WTC11 (cell line): ENCODE measurements at regions not wholly inside any gene's neighbourhood (a gene's known extent, or its start where the extent isn't known, plus 50 kb on each side); places are given as distances from the start of the nearest gene placed in this dataset.

ENCODE experiments used
- ATAC-seq: fragments of 200-7000 bp; cut with Tn5 transposase; 2 replicates; pipeline ENCODE4 v1.10.0; 2021; ENCODE audit warnings: mild to moderate bottlenecking, moderate library complexity
- CTCF ChIA-PET: fragments of 300-600 bp; sonication (Branson Sonifier 250); formaldehyde crosslinking; loops from one replicate; lab custom pipeline; 2021; ENCODE audit warnings: antibody characterized with exemption; lab: Charles Lee
- POLR2A ChIA-PET: fragments of 350-600 bp; sonication (Branson Sonifier 250); formaldehyde crosslinking; loops from one replicate; lab custom pipeline; 2021; ENCODE audit warnings: antibody characterized with exemption; lab: Charles Lee
- DNase-seq: peaks from one replicate; pipeline ENCODE4 v3.0.0; 2021; ENCODE audit warnings: low spot score
- H3K27ac Mint-ChIP-seq: 2 replicates; pipeline ENCODE4 v1.8.0; 2021; ENCODE audit warnings: mixed read lengths
- H3K27me3 Mint-ChIP-seq: 2 replicates; pipeline ENCODE4 v1.8.0; 2021; ENCODE audit warnings: low read depth, mild to moderate bottlenecking, moderate library complexity, mixed read lengths
- H3K36me3 Mint-ChIP-seq: 2 replicates; pipeline ENCODE4 v1.8.0; 2021; ENCODE audit warnings: mixed read lengths
- H3K4me1 Mint-ChIP-seq: 2 replicates; pipeline ENCODE4 v1.8.0; 2022; ENCODE audit warnings: mixed read lengths
- H3K4me3 Mint-ChIP-seq: 2 replicates; pipeline ENCODE4 v1.8.0; 2021; ENCODE audit warnings: mild to moderate bottlenecking, moderate library complexity, mixed read lengths
- H3K9me3 Mint-ChIP-seq: 2 replicates; pipeline ENCODE4 v1.8.0; 2021; ENCODE audit warnings: mixed read lengths
- CBFB ChIP-seq: sonication (generic); formaldehyde crosslinking; IDR thresholded peaks from 2 replicates; pipeline ENCODE4 v1.8.1; 2022; ENCODE audit warnings: mild to moderate bottlenecking, low read depth, missing genetic modification reagents
- FOXK1 ChIP-seq: sonication (generic); formaldehyde crosslinking; IDR thresholded peaks from 2 replicates; pipeline ENCODE4 v1.8.0; 2022; ENCODE audit warnings: mild to moderate bottlenecking, moderate library complexity, missing genetic modification reagents
- KAT7 ChIP-seq: sonication (generic); formaldehyde crosslinking; IDR thresholded peaks from 2 replicates; pipeline ENCODE4 v1.8.1; 2023; ENCODE audit warnings: missing genetic modification reagents, mild to moderate bottlenecking, borderline replicate concordance
- NFATC4 ChIP-seq: fragments of 250-450 bp; sonication (Bioruptor Pico); IDR thresholded peaks from 2 replicates; pipeline ENCODE4 v1.9.0; 2021; ENCODE audit warnings: mild to moderate bottlenecking
- SMAD4 ChIP-seq: sonication (generic); formaldehyde crosslinking; IDR thresholded peaks from 2 replicates; pipeline ENCODE4 v1.8.0; 2022; ENCODE audit warnings: mild to moderate bottlenecking, missing genetic modification reagents
- SP1 ChIP-seq: sonication (generic); formaldehyde crosslinking; conservative IDR thresholded peaks from 2 replicates; pipeline ENCODE4 v1.8.1; 2022; ENCODE audit warnings: missing genetic modification reagents
- TP53 ChIP-seq: sonication (generic); formaldehyde crosslinking; IDR thresholded peaks from 2 replicates; pipeline ENCODE4 v1.8.1; 2023; ENCODE audit warnings: mild to moderate bottlenecking, missing genetic modification reagents
- ZBTB21 ChIP-seq: sonication (generic); formaldehyde crosslinking; IDR thresholded peaks from 2 replicates; pipeline ENCODE4 v1.8.1; 2023; ENCODE audit warnings: mild to moderate bottlenecking, missing genetic modification reagents, borderline replicate concordance
- ZNF121 ChIP-seq: sonication (generic); formaldehyde crosslinking; IDR thresholded peaks from 2 replicates; pipeline ENCODE4 v1.8.0; 2023; ENCODE audit warnings: missing genetic modification reagents
- ZNF219 ChIP-seq: sonication (generic); formaldehyde crosslinking; IDR thresholded peaks from 2 replicates; pipeline ENCODE4 v1.8.0; 2023; ENCODE audit warnings: missing genetic modification reagents, mild to moderate bottlenecking, borderline replicate concordance
- ZNF232 ChIP-seq: sonication (generic); formaldehyde crosslinking; IDR thresholded peaks from 2 replicates; pipeline ENCODE4 v1.8.0; 2022; ENCODE audit warnings: mild to moderate bottlenecking, missing genetic modification reagents
- ZNF671 ChIP-seq: fragments of 250-450 bp; sonication (Bioruptor Pico); IDR thresholded peaks from 2 replicates; pipeline ENCODE4 v1.8.0; 2021; ENCODE audit warnings: mild to moderate bottlenecking
- TF ChIP-seq, protein P1 (sequence below): sonication (generic); formaldehyde crosslinking; IDR thresholded peaks from 2 replicates; pipeline ENCODE4 v1.8.1; 2022; ENCODE audit warnings: mild to moderate bottlenecking, missing genetic modification reagents, moderate library complexity, borderline replicate concordance
- TF ChIP-seq, protein P2 (sequence below): fragments of 250-450 bp; sonication (Bioruptor Pico); IDR thresholded peaks from 2 replicates; pipeline ENCODE4 v1.9.0; 2021; ENCODE audit warnings: mild to moderate bottlenecking, borderline replicate concordance
- TF ChIP-seq, protein P3 (sequence below): sonication (generic); formaldehyde crosslinking; IDR thresholded peaks from 2 replicates; pipeline ENCODE4 v1.8.0; 2022; ENCODE audit warnings: mild to moderate bottlenecking, missing genetic modification reagents
- TF ChIP-seq, protein P4 (sequence below): sonication (generic); formaldehyde crosslinking; IDR thresholded peaks from 2 replicates; pipeline ENCODE4 v1.8.1; 2022; ENCODE audit warnings: missing genetic modification reagents, borderline replicate concordance
- TF ChIP-seq, protein P5 (sequence below): fragments of 250-450 bp; sonication (Bioruptor Pico); IDR thresholded peaks from 2 replicates; pipeline ENCODE4 v1.9.0; 2021; ENCODE audit warnings: mild to moderate bottlenecking
- TF ChIP-seq, protein P6 (sequence below): sonication (generic); formaldehyde crosslinking; IDR thresholded peaks from 2 replicates; pipeline ENCODE4 v1.8.0; 2022; ENCODE audit warnings: missing genetic modification reagents
- TF ChIP-seq, protein P7 (sequence below): sonication (generic); formaldehyde crosslinking; IDR thresholded peaks from 2 replicates; pipeline ENCODE4 v1.8.0; 2023; ENCODE audit warnings: mild to moderate bottlenecking, missing genetic modification reagents
- TF ChIP-seq, protein P8 (sequence below): sonication (generic); formaldehyde crosslinking; IDR thresholded peaks from 2 replicates; pipeline ENCODE4 v1.8.0; 2022; ENCODE audit warnings: mild to moderate bottlenecking, missing genetic modification reagents

DNA sequence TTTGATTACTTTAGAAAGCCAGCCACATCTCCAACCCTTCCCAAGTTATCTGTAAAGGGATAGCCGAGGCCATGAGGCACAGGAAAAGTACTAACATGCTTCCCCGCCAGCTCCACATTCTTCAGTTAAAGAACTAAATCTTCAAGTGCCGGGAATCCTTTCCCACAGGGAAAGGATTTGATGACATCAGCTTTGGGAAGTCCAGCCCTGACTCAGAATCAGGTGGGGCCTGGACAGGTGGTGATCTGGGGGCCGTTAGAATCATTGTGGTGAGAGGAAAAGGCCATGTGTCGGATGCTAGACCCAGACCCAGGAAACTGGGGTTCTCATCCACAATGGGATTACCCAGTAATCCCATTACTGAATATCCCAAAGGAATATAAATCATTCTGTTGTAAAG, 580.0 kb downstream of the QKI start:
- Mint-ChIP-seq H3K4me1 (no peaks in the 10 kb centered on the region), H3K4me3 (no peak overlapping the region), H3K27me3 (no peaks in the 10 kb centered on the region), H3K27ac (no peak overlapping the region), H3K9me3 (no peaks in the 10 kb centered on the region), H3K36me3 (no peaks in the 10 kb centered on the region)
- ChIA-PET POLR2A (no interaction called here), CTCF (no interaction called here)
- no peak for TF ChIP-seq CBFB (CRISPR knock-in tag)
- TF ChIP-seq, protein P1, sequence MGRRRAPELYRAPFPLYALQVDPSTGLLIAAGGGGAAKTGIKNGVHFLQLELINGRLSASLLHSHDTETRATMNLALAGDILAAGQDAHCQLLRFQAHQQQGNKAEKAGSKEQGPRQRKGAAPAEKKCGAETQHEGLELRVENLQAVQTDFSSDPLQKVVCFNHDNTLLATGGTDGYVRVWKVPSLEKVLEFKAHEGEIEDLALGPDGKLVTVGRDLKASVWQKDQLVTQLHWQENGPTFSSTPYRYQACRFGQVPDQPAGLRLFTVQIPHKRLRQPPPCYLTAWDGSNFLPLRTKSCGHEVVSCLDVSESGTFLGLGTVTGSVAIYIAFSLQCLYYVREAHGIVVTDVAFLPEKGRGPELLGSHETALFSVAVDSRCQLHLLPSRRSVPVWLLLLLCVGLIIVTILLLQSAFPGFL (CRISPR knock-in tag) = no peak
- TF ChIP-seq ZNF219 = no peak
- ATAC-seq (no peak), DNase-seq (no peak)

DNA sequence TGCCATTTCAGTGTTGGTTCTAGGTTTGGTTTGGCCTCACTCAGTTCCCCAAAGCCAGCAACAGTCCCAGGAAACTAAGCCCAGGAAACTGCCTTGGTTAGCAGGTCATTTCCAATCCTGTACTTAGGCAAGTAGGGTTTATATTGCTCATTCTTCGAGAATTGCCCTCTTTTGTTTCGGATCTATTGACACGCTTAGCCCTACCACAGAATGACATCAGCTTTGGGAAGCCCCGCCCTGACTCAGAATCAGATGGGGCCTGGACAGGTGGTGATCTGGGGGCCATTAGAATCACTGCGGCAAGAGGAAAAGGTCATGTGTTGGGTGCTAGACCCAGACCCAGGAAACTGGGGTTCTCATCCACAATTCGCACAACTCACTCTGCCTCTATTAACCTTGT, 578.2 kb downstream of the QKI start:
- CTCF ChIA-PET = no interaction called here
- no peaks in the 10 kb centered on the region for H3K36me3 Mint-ChIP-seq
- H3K27me3 Mint-ChIP-seq = no peaks in the 10 kb centered on the region
- H3K4me3 Mint-ChIP-seq = no peak overlapping the region
- no peaks in the 10 kb centered on the region for H3K4me1 Mint-ChIP-seq
- H3K9me3 Mint-ChIP-seq = no peaks in the 10 kb centered on the region
- POLR2A ChIA-PET = no interaction called here
- DNase-seq = no peak
- no peak for ATAC-seq
- no peak overlapping the region for H3K27ac Mint-ChIP-seq
- TF ChIP-seq KAT7 (CRISPR knock-in tag) (no peak), ZBTB21 (no peak), SP1 (CRISPR knock-in tag) (no peak), TP53 (CRISPR knock-in tag) (no peak), FOXK1 (CRISPR knock-in tag) (no peak), CBFB (CRISPR knock-in tag) (no peak), ZNF232 (CRISPR knock-in tag) (no peak), ZNF121 (CRISPR knock-in tag) (no peak), SMAD4 (no peak), ZNF671 (CRISPR knock-in tag) (no peak), NFATC4 (CRISPR knock-in tag) (no peak)
- TF ChIP-seq, protein P2, sequence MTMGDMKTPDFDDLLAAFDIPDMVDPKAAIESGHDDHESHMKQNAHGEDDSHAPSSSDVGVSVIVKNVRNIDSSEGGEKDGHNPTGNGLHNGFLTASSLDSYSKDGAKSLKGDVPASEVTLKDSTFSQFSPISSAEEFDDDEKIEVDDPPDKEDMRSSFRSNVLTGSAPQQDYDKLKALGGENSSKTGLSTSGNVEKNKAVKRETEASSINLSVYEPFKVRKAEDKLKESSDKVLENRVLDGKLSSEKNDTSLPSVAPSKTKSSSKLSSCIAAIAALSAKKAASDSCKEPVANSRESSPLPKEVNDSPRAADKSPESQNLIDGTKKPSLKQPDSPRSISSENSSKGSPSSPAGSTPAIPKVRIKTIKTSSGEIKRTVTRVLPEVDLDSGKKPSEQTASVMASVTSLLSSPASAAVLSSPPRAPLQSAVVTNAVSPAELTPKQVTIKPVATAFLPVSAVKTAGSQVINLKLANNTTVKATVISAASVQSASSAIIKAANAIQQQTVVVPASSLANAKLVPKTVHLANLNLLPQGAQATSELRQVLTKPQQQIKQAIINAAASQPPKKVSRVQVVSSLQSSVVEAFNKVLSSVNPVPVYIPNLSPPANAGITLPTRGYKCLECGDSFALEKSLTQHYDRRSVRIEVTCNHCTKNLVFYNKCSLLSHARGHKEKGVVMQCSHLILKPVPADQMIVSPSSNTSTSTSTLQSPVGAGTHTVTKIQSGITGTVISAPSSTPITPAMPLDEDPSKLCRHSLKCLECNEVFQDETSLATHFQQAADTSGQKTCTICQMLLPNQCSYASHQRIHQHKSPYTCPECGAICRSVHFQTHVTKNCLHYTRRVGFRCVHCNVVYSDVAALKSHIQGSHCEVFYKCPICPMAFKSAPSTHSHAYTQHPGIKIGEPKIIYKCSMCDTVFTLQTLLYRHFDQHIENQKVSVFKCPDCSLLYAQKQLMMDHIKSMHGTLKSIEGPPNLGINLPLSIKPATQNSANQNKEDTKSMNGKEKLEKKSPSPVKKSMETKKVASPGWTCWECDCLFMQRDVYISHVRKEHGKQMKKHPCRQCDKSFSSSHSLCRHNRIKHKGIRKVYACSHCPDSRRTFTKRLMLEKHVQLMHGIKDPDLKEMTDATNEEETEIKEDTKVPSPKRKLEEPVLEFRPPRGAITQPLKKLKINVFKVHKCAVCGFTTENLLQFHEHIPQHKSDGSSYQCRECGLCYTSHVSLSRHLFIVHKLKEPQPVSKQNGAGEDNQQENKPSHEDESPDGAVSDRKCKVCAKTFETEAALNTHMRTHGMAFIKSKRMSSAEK = no peak
- TF ChIP-seq, protein P3, sequence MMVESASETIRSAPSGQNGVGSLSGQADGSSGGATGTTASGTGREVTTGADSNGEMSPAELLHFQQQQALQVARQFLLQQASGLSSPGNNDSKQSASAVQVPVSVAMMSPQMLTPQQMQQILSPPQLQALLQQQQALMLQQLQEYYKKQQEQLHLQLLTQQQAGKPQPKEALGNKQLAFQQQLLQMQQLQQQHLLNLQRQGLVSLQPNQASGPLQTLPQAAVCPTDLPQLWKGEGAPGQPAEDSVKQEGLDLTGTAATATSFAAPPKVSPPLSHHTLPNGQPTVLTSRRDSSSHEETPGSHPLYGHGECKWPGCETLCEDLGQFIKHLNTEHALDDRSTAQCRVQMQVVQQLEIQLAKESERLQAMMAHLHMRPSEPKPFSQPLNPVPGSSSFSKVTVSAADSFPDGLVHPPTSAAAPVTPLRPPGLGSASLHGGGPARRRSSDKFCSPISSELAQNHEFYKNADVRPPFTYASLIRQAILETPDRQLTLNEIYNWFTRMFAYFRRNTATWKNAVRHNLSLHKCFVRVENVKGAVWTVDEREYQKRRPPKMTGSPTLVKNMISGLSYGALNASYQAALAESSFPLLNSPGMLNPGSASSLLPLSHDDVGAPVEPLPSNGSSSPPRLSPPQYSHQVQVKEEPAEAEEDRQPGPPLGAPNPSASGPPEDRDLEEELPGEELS = no peak
- TF ChIP-seq, protein P4, sequence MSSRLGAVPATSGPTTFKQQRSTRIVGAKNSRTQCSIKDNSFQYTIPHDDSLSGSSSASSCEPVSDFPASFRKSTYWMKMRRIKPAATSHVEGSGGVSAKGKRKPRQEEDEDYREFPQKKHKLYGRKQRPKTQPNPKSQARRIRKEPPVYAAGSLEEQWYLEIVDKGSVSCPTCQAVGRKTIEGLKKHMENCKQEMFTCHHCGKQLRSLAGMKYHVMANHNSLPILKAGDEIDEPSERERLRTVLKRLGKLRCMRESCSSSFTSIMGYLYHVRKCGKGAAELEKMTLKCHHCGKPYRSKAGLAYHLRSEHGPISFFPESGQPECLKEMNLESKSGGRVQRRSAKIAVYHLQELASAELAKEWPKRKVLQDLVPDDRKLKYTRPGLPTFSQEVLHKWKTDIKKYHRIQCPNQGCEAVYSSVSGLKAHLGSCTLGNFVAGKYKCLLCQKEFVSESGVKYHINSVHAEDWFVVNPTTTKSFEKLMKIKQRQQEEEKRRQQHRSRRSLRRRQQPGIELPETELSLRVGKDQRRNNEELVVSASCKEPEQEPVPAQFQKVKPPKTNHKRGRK (CRISPR knock-in tag) = no peak
- TF ChIP-seq, protein P5, sequence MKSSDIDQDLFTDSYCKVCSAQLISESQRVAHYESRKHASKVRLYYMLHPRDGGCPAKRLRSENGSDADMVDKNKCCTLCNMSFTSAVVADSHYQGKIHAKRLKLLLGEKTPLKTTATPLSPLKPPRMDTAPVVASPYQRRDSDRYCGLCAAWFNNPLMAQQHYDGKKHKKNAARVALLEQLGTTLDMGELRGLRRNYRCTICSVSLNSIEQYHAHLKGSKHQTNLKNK (CRISPR knock-in tag) = no peak
- TF ChIP-seq, protein P6, sequence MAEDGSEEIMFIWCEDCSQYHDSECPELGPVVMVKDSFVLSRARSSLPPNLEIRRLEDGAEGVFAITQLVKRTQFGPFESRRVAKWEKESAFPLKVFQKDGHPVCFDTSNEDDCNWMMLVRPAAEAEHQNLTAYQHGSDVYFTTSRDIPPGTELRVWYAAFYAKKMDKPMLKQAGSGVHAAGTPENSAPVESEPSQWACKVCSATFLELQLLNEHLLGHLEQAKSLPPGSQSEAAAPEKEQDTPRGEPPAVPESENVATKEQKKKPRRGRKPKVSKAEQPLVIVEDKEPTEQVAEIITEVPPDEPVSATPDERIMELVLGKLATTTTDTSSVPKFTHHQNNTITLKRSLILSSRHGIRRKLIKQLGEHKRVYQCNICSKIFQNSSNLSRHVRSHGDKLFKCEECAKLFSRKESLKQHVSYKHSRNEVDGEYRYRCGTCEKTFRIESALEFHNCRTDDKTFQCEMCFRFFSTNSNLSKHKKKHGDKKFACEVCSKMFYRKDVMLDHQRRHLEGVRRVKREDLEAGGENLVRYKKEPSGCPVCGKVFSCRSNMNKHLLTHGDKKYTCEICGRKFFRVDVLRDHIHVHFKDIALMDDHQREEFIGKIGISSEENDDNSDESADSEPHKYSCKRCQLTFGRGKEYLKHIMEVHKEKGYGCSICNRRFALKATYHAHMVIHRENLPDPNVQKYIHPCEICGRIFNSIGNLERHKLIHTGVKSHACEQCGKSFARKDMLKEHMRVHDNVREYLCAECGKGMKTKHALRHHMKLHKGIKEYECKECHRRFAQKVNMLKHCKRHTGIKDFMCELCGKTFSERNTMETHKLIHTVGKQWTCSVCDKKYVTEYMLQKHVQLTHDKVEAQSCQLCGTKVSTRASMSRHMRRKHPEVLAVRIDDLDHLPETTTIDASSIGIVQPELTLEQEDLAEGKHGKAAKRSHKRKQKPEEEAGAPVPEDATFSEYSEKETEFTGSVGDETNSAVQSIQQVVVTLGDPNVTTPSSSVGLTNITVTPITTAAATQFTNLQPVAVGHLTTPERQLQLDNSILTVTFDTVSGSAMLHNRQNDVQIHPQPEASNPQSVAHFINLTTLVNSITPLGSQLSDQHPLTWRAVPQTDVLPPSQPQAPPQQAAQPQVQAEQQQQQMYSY (CRISPR knock-in tag) = no peak
- TF ChIP-seq, protein P7, sequence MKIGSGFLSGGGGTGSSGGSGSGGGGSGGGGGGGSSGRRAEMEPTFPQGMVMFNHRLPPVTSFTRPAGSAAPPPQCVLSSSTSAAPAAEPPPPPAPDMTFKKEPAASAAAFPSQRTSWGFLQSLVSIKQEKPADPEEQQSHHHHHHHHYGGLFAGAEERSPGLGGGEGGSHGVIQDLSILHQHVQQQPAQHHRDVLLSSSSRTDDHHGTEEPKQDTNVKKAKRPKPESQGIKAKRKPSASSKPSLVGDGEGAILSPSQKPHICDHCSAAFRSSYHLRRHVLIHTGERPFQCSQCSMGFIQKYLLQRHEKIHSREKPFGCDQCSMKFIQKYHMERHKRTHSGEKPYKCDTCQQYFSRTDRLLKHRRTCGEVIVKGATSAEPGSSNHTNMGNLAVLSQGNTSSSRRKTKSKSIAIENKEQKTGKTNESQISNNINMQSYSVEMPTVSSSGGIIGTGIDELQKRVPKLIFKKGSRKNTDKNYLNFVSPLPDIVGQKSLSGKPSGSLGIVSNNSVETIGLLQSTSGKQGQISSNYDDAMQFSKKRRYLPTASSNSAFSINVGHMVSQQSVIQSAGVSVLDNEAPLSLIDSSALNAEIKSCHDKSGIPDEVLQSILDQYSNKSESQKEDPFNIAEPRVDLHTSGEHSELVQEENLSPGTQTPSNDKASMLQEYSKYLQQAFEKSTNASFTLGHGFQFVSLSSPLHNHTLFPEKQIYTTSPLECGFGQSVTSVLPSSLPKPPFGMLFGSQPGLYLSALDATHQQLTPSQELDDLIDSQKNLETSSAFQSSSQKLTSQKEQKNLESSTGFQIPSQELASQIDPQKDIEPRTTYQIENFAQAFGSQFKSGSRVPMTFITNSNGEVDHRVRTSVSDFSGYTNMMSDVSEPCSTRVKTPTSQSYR (CRISPR knock-in tag) = no peak
- TF ChIP-seq, protein P8, sequence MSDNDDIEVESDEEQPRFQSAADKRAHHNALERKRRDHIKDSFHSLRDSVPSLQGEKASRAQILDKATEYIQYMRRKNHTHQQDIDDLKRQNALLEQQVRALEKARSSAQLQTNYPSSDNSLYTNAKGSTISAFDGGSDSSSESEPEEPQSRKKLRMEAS (CRISPR knock-in tag) = no peak
